HCT116 (cell line): ENCODE measurements at regions not wholly inside any gene's neighbourhood (a gene's known extent, or its start where the extent isn't known, plus 50 kb on each side); places are given as distances from the start of the nearest gene placed in this dataset.

ENCODE experiments used
- CEBPB ChIP-seq: IDR thresholded peaks from 2 replicates; pipeline ENCODE4 v1.6.1; 2012; ENCODE audit warnings: low read depth
- ELF1 ChIP-seq: IDR thresholded peaks from 2 replicates; pipeline ENCODE4 v1.6.1; 2012; ENCODE audit warnings: low read depth, borderline replicate concordance
- EZH2 ChIP-seq: fragments of 200-600 bp; sonication (generic); IDR thresholded peaks from 2 replicates; pipeline ENCODE4 v1.6.1; 2017; ENCODE audit warnings: antibody characterized with exemption, mixed run types
- JUND ChIP-seq: IDR thresholded peaks from 2 replicates; pipeline ENCODE4 v1.6.1; 2012
- POLR2A ChIP-seq: IDR thresholded peaks from 2 replicates; pipeline ENCODE4 v1.7.0; 2011; ENCODE audit warnings: borderline replicate concordance; ENCODE audit not compliant: insufficient read depth, insufficient read length; ENCODE audit errors: extremely low read depth
- RAD21 ChIP-seq: IDR thresholded peaks from 2 replicates; pipeline ENCODE4 v1.6.1; 2012; ENCODE audit warnings: low read depth, mild to moderate bottlenecking
- SP1 ChIP-seq: IDR thresholded peaks from 2 replicates; pipeline ENCODE4 v1.6.1; 2012; ENCODE audit warnings: low read depth
- TCF7L2 ChIP-seq: IDR thresholded peaks from 2 replicates; pipeline ENCODE4 v1.7.0; 2011; ENCODE audit warnings: borderline replicate concordance, inconsistent platforms; ENCODE audit not compliant: insufficient read depth, insufficient read length; ENCODE audit errors: extremely low read depth
- YY1 ChIP-seq: IDR thresholded peaks from 2 replicates; pipeline ENCODE4 v1.6.1; 2011; ENCODE audit warnings: low read length, low read depth, moderate library complexity, mild to moderate bottlenecking; ENCODE audit not compliant: insufficient replicate concordance; ENCODE audit errors: extremely low read depth
- ZNF274 ChIP-seq: fragments of 200-500 bp; sonication (Bioruptor generic); IDR thresholded peaks from 2 replicates; pipeline ENCODE4 v1.6.1; 2014; ENCODE audit warnings: mild to moderate bottlenecking, low read depth, low read length, inconsistent platforms
- TF ChIP-seq, protein P1 (sequence below), 3 experiments: fragments of 200-600 bp in 1 of 3; sonication (generic) in 1 of 3; IDR thresholded peaks in 2 of 3; conservative IDR thresholded peaks in 1 of 3; 2 replicates each; pipeline ENCODE4 v1.5.1; 2012 to 2017; ENCODE audit warnings: low read depth in 2 of 3, low read length in 2 of 3, antibody characterized with exemption in 1 of 3, borderline replicate concordance in 1 of 3, control low read depth in 1 of 3, mild to moderate bottlenecking in 1 of 3, mixed read lengths in 1 of 3, mixed run types in 1 of 3, moderate library complexity in 1 of 3; ENCODE audit not compliant: insufficient read depth in 1 of 3
- TF ChIP-seq, protein P2 (sequence below): IDR thresholded peaks from 2 replicates; pipeline ENCODE4 v1.6.1; 2011; ENCODE audit warnings: mild to moderate bottlenecking, low read length, moderate library complexity; ENCODE audit not compliant: insufficient replicate concordance; ENCODE audit errors: extremely low read depth
- TF ChIP-seq, protein P3 (sequence below): IDR thresholded peaks from 2 replicates; pipeline ENCODE4 v1.6.1; 2012

DNA sequence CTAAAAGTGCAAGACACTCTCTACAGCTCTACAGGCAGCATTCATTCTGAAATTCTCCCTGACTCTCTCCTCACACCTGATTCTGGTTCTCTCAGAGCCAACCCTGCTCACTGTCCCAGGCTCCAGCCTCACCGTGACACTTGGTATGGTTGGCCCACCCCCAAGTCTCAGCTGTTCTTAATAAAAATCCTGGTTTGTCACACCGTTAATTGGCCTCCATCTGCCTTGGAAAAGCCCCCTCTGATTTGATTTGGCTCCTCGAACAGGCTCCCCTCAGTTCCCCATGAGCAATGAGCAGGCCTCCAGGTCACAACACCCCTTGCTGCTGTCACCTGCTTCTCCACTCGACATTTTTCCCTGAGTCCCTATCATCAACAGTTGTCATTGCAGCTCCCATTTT, 507.3 kb upstream of the AUTS2 start:
- TF ChIP-seq, protein P1, sequence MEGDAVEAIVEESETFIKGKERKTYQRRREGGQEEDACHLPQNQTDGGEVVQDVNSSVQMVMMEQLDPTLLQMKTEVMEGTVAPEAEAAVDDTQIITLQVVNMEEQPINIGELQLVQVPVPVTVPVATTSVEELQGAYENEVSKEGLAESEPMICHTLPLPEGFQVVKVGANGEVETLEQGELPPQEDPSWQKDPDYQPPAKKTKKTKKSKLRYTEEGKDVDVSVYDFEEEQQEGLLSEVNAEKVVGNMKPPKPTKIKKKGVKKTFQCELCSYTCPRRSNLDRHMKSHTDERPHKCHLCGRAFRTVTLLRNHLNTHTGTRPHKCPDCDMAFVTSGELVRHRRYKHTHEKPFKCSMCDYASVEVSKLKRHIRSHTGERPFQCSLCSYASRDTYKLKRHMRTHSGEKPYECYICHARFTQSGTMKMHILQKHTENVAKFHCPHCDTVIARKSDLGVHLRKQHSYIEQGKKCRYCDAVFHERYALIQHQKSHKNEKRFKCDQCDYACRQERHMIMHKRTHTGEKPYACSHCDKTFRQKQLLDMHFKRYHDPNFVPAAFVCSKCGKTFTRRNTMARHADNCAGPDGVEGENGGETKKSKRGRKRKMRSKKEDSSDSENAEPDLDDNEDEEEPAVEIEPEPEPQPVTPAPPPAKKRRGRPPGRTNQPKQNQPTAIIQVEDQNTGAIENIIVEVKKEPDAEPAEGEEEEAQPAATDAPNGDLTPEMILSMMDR (IDR thresholded peaks at IDR 0.05 in 2 of 3, conservative IDR thresholded peaks at IDR 0.05 in 1 of 3; ENCODE audit: borderline replicate concordance in 1 of 3, insufficient read depth in 1 of 3, low read depth in 2 of 3, low read length in 2 of 3) = no peak
- TF ChIP-seq POLR2A (no peak), EZH2 (no peak), CEBPB (no peak), YY1 (no peak), JUND (no peak), ELF1 (no peak), TCF7L2 (no peak), RAD21 (no peak), SP1 (no peak), ZNF274 (no peak)
- TF ChIP-seq, protein P2, sequence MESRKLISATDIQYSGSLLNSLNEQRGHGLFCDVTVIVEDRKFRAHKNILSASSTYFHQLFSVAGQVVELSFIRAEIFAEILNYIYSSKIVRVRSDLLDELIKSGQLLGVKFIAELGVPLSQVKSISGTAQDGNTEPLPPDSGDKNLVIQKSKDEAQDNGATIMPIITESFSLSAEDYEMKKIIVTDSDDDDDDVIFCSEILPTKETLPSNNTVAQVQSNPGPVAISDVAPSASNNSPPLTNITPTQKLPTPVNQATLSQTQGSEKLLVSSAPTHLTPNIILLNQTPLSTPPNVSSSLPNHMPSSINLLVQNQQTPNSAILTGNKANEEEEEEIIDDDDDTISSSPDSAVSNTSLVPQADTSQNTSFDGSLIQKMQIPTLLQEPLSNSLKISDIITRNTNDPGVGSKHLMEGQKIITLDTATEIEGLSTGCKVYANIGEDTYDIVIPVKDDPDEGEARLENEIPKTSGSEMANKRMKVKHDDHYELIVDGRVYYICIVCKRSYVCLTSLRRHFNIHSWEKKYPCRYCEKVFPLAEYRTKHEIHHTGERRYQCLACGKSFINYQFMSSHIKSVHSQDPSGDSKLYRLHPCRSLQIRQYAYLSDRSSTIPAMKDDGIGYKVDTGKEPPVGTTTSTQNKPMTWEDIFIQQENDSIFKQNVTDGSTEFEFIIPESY = no peak
- TF ChIP-seq, protein P3, sequence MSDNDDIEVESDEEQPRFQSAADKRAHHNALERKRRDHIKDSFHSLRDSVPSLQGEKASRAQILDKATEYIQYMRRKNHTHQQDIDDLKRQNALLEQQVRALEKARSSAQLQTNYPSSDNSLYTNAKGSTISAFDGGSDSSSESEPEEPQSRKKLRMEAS = no peak
